RWPE1 (cell line): ENCODE measurements at regions not wholly inside any gene's neighbourhood (a gene's known extent, or its start where the extent isn't known, plus 50 kb on each side); places are given as distances from the start of the nearest gene placed in this dataset.

Experiments
- CTCF ChIA-PET: fragments of 350-600 bp; sonication (Branson Sonifier 250); formaldehyde crosslinking; extraction: SDS; loops from one replicate; lab custom pipeline; 2021; lab: Yijun Ruan, JAX
- POLR2A ChIA-PET: fragments of 400-600 bp; formaldehyde crosslinking; extraction: SDS; loops from one replicate; lab custom pipeline; 2020; ENCODE audit warnings: antibody characterized with exemption; ENCODE audit not compliant: low non-redundant PET; lab: Yijun Ruan, JAX
- DNase-seq: peaks from one replicate; pipeline ENCODE4 v3.0.0; 2012; ENCODE audit warnings: low spot score
- H3K27ac ChIP-seq: fragments of 450-650 bp; 2 replicates; pipeline ENCODE4 v1.5.1; 2017
- TF ChIP-seq, protein P1 (sequence below): fragments of 450-650 bp; conservative IDR thresholded peaks from 2 replicates; pipeline ENCODE4 v1.5.1; 2017; ENCODE audit warnings: low read depth, mild to moderate bottlenecking

GRCh38 chrX:63475200-63475599 is 124.1 kb upstream of the SPIN4 start:
- DNase-seq = no peak
- ChIA-PET POLR2A (no interaction called here), CTCF (no interaction called here)
- TF ChIP-seq, protein P1, sequence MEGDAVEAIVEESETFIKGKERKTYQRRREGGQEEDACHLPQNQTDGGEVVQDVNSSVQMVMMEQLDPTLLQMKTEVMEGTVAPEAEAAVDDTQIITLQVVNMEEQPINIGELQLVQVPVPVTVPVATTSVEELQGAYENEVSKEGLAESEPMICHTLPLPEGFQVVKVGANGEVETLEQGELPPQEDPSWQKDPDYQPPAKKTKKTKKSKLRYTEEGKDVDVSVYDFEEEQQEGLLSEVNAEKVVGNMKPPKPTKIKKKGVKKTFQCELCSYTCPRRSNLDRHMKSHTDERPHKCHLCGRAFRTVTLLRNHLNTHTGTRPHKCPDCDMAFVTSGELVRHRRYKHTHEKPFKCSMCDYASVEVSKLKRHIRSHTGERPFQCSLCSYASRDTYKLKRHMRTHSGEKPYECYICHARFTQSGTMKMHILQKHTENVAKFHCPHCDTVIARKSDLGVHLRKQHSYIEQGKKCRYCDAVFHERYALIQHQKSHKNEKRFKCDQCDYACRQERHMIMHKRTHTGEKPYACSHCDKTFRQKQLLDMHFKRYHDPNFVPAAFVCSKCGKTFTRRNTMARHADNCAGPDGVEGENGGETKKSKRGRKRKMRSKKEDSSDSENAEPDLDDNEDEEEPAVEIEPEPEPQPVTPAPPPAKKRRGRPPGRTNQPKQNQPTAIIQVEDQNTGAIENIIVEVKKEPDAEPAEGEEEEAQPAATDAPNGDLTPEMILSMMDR = no peak
- no peak overlapping the region for H3K27ac ChIP-seq

DNA sequence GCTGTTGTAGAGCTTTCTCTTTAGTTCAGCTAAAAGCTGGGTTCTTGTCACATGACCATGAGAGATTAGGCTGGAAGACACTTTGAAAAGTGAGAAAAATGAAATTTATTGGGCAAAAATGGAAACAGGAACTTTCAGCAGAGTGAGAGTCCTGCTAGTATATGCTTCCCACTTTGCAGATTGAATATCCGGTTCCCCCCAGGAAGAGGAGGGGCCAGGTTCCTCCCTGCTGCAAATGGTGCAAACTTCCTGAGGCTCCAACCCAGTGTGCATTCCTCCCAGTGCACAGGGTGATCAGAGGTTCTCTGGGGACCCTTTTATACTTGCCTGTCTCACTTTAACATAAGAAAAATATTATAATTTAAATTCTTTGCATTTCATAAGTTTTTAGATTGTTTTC is 119.9 kb upstream of the SPIN4 start:
- TF ChIP-seq, protein P1 = no peak
- ChIA-PET CTCF (no interaction called here), POLR2A (no interaction called here)
- no peak for DNase-seq
- no peak overlapping the region for H3K27ac ChIP-seq

DNA sequence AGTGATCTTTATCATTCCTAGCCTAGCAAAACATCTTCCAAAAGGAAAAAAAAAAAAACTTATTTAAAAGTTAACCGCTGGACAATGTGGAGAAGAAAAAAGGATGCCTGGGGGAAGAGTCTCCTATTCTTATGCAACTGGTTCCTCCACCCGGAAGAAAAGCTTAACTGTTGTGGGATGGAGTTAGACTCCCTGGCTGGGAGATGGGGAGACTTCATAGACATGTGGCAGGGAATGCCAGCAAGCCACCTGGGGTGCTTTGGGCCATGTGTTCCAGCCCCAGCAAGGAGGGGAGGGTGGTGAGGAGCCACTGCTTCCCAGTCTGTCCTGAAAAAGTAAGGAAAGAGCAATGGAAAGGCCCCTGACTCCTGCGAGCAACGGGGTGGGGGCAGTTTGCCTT is 119.4 kb upstream of the SPIN4 start:
- ChIA-PET CTCF (no interaction called here), POLR2A (no interaction called here)
- H3K27ac ChIP-seq = no peak overlapping the region
- no peak for DNase-seq
- TF ChIP-seq, protein P1 = no peak

DNA sequence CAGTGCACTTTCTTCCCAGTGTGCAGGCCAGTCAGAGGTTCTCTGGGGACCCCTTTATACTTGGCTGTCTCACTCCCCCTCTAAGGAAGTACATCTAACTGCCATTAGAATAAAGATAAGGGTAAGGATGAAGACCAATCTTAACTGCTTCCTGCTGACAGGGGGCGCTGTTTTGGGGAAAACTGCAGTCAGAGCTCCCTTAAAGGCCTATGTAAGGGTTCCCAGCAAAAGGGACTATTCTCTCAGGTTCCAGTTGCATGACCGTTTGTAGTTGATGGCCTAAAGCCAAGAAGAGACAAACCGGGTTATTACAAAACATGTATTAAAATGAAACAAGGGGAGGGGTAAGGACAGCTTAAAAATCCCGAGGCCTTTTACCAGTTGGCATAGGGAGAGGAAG is 115.6 kb upstream of the SPIN4 start:
- no peak for DNase-seq
- POLR2A ChIA-PET = no interaction called here
- TF ChIP-seq, protein P1 = no peak
- H3K27ac ChIP-seq = no peak overlapping the region
- CTCF ChIA-PET = no interaction called here

DNA sequence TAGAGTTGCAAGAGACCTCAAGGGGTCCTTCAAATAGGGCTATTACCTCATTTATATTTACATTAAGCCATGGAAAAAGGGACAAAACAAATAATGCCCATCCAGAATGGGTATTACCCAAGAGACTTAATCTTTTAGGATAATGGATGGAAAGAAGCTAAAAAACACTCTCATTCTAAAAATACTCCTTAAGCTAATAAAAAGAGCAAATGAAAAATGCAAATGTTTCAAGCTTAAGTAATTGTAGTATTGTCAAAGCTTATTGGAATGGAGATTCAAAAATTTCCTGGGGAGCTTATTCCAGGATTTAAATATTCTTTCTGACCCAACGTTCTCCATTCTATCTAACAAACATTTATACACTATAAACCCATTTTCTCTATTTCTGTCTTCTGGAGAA is 107.8 kb upstream of the SPIN4 start:
- ChIA-PET POLR2A (no interaction called here), CTCF (interaction anchor here (0.7 kb wide), 1 partner anchor 78 kb away, joined by 3 read pairs; no protein-coding TSS in a partner anchor)
- H3K27ac ChIP-seq = no peak overlapping the region
- DNase-seq = no peak
- TF ChIP-seq, protein P1 = no peak

GRCh38 chrX:63453571-63453970 is 102.4 kb upstream of the SPIN4 start:
- H3K27ac ChIP-seq = no peak overlapping the region
- DNase-seq = no peak
- CTCF ChIA-PET = interaction anchor here (0.5 kb wide), 1 partner anchor 250 kb away, joined by 3 read pairs; no protein-coding TSS in a partner anchor
- TF ChIP-seq, protein P1 = no peak
- POLR2A ChIA-PET = no interaction called here
